LoVo (cell line): ENCODE measurements at regions not wholly inside any gene's neighbourhood (a gene's known extent, or its start where the extent isn't known, plus 50 kb on each side); places are given as distances from the start of the nearest gene placed in this dataset.

Experiments used
- DNase-seq: peaks from one replicate; pipeline ENCODE4 v3.0.0-alpha.2; 2016; ENCODE audit warnings: low spot score

GRCh38 chr13:85379991-85380390 lies 419.2 kb downstream of the SLITRK6 start:
- DNase-seq = no peak

- DNase-seq = no peak
These were observed 419.8 kb downstream of the SLITRK6 start for GRCh38 chr13:85379433-85379832.

- DNase-seq = no peak
These were observed 421.4 kb downstream of the SLITRK6 start for GRCh38 chr13:85377783-85378182.

GRCh38 chr13:85373322-85373721 lies 425.9 kb downstream of the SLITRK6 start:
- DNase-seq = no peak

- no peak for DNase-seq
These were observed 428.0 kb downstream of the SLITRK6 start for GRCh38 chr13:85371254-85371653.

- DNase-seq = no peak
These were observed 430.5 kb downstream of the SLITRK6 start for GRCh38 chr13:85368686-85369085.

- DNase-seq = no peak
These were observed 431.3 kb downstream of the SLITRK6 start for GRCh38 chr13:85367887-85368286.

GRCh38 chr13:85366759-85367417 lies 432.3 kb downstream of the SLITRK6 start:
- DNase-seq = no peak

GRCh38 chr13:85363504-85363903 lies 435.7 kb downstream of the SLITRK6 start:
- no peak for DNase-seq

- no peak for DNase-seq
These were observed 436.2 kb downstream of the SLITRK6 start for GRCh38 chr13:85362980-85363379.

GRCh38 chr13:85347251-85347650 lies 452.0 kb downstream of the SLITRK6 start:
- DNase-seq = no peak

- DNase-seq = no peak
These were observed 465.0 kb downstream of the SLITRK6 start for GRCh38 chr13:85334187-85334586.

- no peak for DNase-seq
These were observed 465.7 kb downstream of the SLITRK6 start for GRCh38 chr13:85333506-85334020.

GRCh38 chr13:85332615-85333014 lies 466.6 kb downstream of the SLITRK6 start:
- no peak for DNase-seq

GRCh38 chr13:85321734-85322133 lies 477.5 kb downstream of the SLITRK6 start:
- DNase-seq = no peak

GRCh38 chr13:85317781-85318180 lies 481.4 kb downstream of the SLITRK6 start:
- no peak for DNase-seq

GRCh38 chr13:85316506-85317025 lies 482.7 kb downstream of the SLITRK6 start:
- DNase-seq = no peak

GRCh38 chr13:85314686-85315085 lies 484.5 kb downstream of the SLITRK6 start:
- DNase-seq = no peak

- peak; percentile 14 for DNase-seq
These were observed 485.3 kb downstream of the SLITRK6 start for GRCh38 chr13:85313761-85314503.

GRCh38 chr13:85312071-85312470 lies 487.1 kb downstream of the SLITRK6 start:
- DNase-seq = no peak

GRCh38 chr13:85303630-85304029 lies 495.6 kb downstream of the SLITRK6 start:
- DNase-seq = no peak

- DNase-seq = no peak
These were observed 500.8 kb downstream of the SLITRK6 start for GRCh38 chr13:85298387-85298924.

- no peak for DNase-seq
These were observed 510.5 kb downstream of the SLITRK6 start for GRCh38 chr13:85288698-85289097.
